Dermis blood vessel endothelial cell (primary cell): ENCODE measurements at regions not wholly inside any gene's neighbourhood (a gene's known extent, or its start where the extent isn't known, plus 50 kb on each side); places are given as distances from the start of the nearest gene placed in this dataset.
"Not testable (repeated sequence)": the region's sequence is repeated elsewhere in the genome, so short reads cannot be mapped to it uniquely, and the experiment has no call there.

ENCODE experiments used
- DNase-seq: peaks from one replicate; pipeline ENCODE4 v3.0.0; 2010

- DNase-seq: no peak
Measured at GRCh38 chr15:96043591-96044171, 286.8 kb upstream of the NR2F2 start.

GRCh38 chr15:96046620-96047240, 283.8 kb upstream of the NR2F2 start:
- DNase-seq: no peak

- peak; percentile 75 for DNase-seq
Measured at GRCh38 chr15:96047255-96047931, 283.1 kb upstream of the NR2F2 start.

GRCh38 chr15:96049323-96049722, 281.2 kb upstream of the NR2F2 start:
- no peak for DNase-seq

- DNase-seq: no peak
Measured at GRCh38 chr15:96049766-96050165, 280.7 kb upstream of the NR2F2 start.

- no peak for DNase-seq
Measured at GRCh38 chr15:96051598-96051997, 278.9 kb upstream of the NR2F2 start.

GRCh38 chr15:96052154-96052553, 278.3 kb upstream of the NR2F2 start:
- DNase-seq: no peak

GRCh38 chr15:96052572-96053030, 277.9 kb upstream of the NR2F2 start:
- peak; percentile 5 for DNase-seq

- peak; percentile 32 for DNase-seq
Measured at GRCh38 chr15:96053031-96053780, 277.3 kb upstream of the NR2F2 start.

GRCh38 chr15:96053781-96054428, 276.6 kb upstream of the NR2F2 start:
- no peak for DNase-seq

- DNase-seq: no peak
Measured at GRCh38 chr15:96054621-96055020, 275.9 kb upstream of the NR2F2 start.

- DNase-seq: peak; percentile 5
Measured at GRCh38 chr15:96058103-96058851, 272.2 kb upstream of the NR2F2 start.

GRCh38 chr15:96058852-96059103, 271.7 kb upstream of the NR2F2 start:
- not testable (repeated sequence) for DNase-seq

- DNase-seq: not testable (repeated sequence)
Measured at GRCh38 chr15:96060591-96060990, 269.9 kb upstream of the NR2F2 start.

- DNase-seq: no peak
Measured at GRCh38 chr15:96064351-96064756, 266.1 kb upstream of the NR2F2 start.

- no peak for DNase-seq
Measured at GRCh38 chr15:96066126-96066525, 264.4 kb upstream of the NR2F2 start.

GRCh38 chr15:96066852-96067495, 263.5 kb upstream of the NR2F2 start:
- no peak for DNase-seq

GRCh38 chr15:96067677-96068076, 262.8 kb upstream of the NR2F2 start:
- no peak for DNase-seq

GRCh38 chr15:96068897-96069296, 261.6 kb upstream of the NR2F2 start:
- no peak for DNase-seq

- DNase-seq: no peak
Measured at GRCh38 chr15:96070636-96071035, 259.9 kb upstream of the NR2F2 start.

- DNase-seq: no peak
Measured at GRCh38 chr15:96072821-96073220, 257.7 kb upstream of the NR2F2 start.

GRCh38 chr15:96073908-96074307, 256.6 kb upstream of the NR2F2 start:
- no peak for DNase-seq
